ENCODE measurements at regions not wholly inside any gene's neighbourhood (a gene's known extent, or its start where the extent isn't known, plus 50 kb on each side); places are given as distances from the start of the nearest gene placed in this dataset.
"Not testable (repeated sequence)": the region's sequence is repeated elsewhere in the genome, so short reads cannot be mapped to it uniquely, and the experiment has no call there.

- TF ChIP-seq CTCF (IDR thresholded peaks at IDR 0.05): no peak
- H3K27me3 Mint-ChIP-seq (ENCODE audit: low read depth, poor library complexity): peaks cover 4% of the 10 kb centered on the region
- no peak for DNase-seq
- H3K36me3 Mint-ChIP-seq (ENCODE audit: low read depth): no peaks in the 10 kb centered on the region
- peaks cover 5% of the 10 kb centered on the region for H3K4me1 Mint-ChIP-seq
- H3K9me3 Mint-ChIP-seq: no peaks in the 10 kb centered on the region
- no peak overlapping the region for H3K4me3 Mint-ChIP-seq
- H3K27ac Mint-ChIP-seq: no peak overlapping the region
These were observed 63.5 kb upstream of the VKORC1L1 start for GRCh38 chr7:65809259-65809981.

- Mint-ChIP-seq H3K27me3 (ENCODE audit: low read depth, poor library complexity) (peaks cover 2% of the 10 kb centered on the region), H3K4me3 (no peak overlapping the region), H3K4me1 (peaks cover 5% of the 10 kb centered on the region), H3K9me3 (no peaks in the 10 kb centered on the region), H3K36me3 (ENCODE audit: low read depth) (no peaks in the 10 kb centered on the region), H3K27ac (no peak overlapping the region)
- no peak for TF ChIP-seq CTCF (IDR thresholded peaks at IDR 0.05)
- no peak for DNase-seq
These were observed 62.9 kb upstream of the VKORC1L1 start for GRCh38 chr7:65809982-65810288.

- no peak for DNase-seq
- H3K4me3 Mint-ChIP-seq: no peak overlapping the region
These were observed 60.6 kb upstream of the VKORC1L1 start for GRCh38 chr7:65812281-65812680.

GRCh38 chr7:65814556-65815167, 58.2 kb upstream of the VKORC1L1 start:
- H3K9me3 Mint-ChIP-seq; H3K27me3 Mint-ChIP-seq (ENCODE audit: low read depth, poor library complexity); H3K36me3 Mint-ChIP-seq (ENCODE audit: low read depth); DNase-seq; H3K4me3 Mint-ChIP-seq; H3K27ac Mint-ChIP-seq; H3K4me1 Mint-ChIP-seq: not testable (repeated sequence)

More at GRCh38 chr7:65812281-65812680, 60.6 kb upstream of the VKORC1L1 start:
- peaks cover 5% of the 10 kb centered on the region for H3K4me1 Mint-ChIP-seq
- peaks cover 6% of the 10 kb centered on the region for H3K27me3 Mint-ChIP-seq (ENCODE audit: low read depth, poor library complexity)
- no peak for TF ChIP-seq CTCF (IDR thresholded peaks at IDR 0.05)
- no peak overlapping the region for H3K27ac Mint-ChIP-seq
- H3K36me3 Mint-ChIP-seq (ENCODE audit: low read depth): no peaks in the 10 kb centered on the region
- no peaks in the 10 kb centered on the region for H3K9me3 Mint-ChIP-seq

- TF ChIP-seq CTCF (IDR thresholded peaks at IDR 0.05): no peak
- Mint-ChIP-seq H3K27ac (no peak overlapping the region), H3K27me3 (ENCODE audit: low read depth, poor library complexity) (peaks cover 24% of the 10 kb centered on the region), H3K4me3 (no peak overlapping the region), H3K36me3 (ENCODE audit: low read depth) (no peaks in the 10 kb centered on the region), H3K4me1 (no peaks in the 10 kb centered on the region), H3K9me3 (no peaks in the 10 kb centered on the region)
- DNase-seq: no peak
These were observed 52.5 kb upstream of the VKORC1L1 start for GRCh38 chr7:65820287-65820950.
